NCI-H1436 treated with DMSO at 0.1 percent for 48 hours (cell line): ENCODE measurements at regions not wholly inside any gene's neighbourhood (a gene's known extent, or its start where the extent isn't known, plus 50 kb on each side); places are given as distances from the start of the nearest gene placed in this dataset.
"Not testable (repeated sequence)": the region's sequence is repeated elsewhere in the genome, so short reads cannot be mapped to it uniquely, and the experiment has no call there.

Experiments
- DNase-seq: peaks from one replicate; lab custom pipeline; 2025; lab: John Stamatoyannopoulos, UW

- DNase-seq: no peak
Measured at GRCh38 chr6:134784336-134784735, 165.6 kb downstream of the ALDH8A1 start.

GRCh38 chr6:134778431-134778830 lies 171.5 kb downstream of the ALDH8A1 start:
- DNase-seq: no peak

- no peak for DNase-seq
Measured at GRCh38 chr6:134774201-134774638, 175.7 kb downstream of the ALDH8A1 start.

GRCh38 chr6:134772671-134773360 lies 177.1 kb downstream of the ALDH8A1 start:
- DNase-seq: no peak

- no peak for DNase-seq
Measured at GRCh38 chr6:134768931-134769330, 181.0 kb downstream of the ALDH8A1 start.

GRCh38 chr6:134766497-134766896 lies 183.4 kb downstream of the ALDH8A1 start:
- DNase-seq: no peak

GRCh38 chr6:134764741-134765140 lies 185.2 kb downstream of the ALDH8A1 start:
- no peak for DNase-seq

GRCh38 chr6:134763575-134763974 lies 186.3 kb downstream of the ALDH8A1 start:
- DNase-seq: not testable (repeated sequence)

- no peak for DNase-seq
Measured at GRCh38 chr6:134758621-134759020, 191.3 kb downstream of the ALDH8A1 start.

GRCh38 chr6:134757911-134758361 lies 192.0 kb downstream of the ALDH8A1 start:
- DNase-seq: no peak

- no peak for DNase-seq
Measured at GRCh38 chr6:134756374-134757025, 193.4 kb downstream of the ALDH8A1 start.

- DNase-seq: no peak
Measured at GRCh38 chr6:134754013-134754690, 195.7 kb downstream of the ALDH8A1 start.

GRCh38 chr6:134753001-134753400 lies 196.9 kb downstream of the ALDH8A1 start:
- DNase-seq: no peak

GRCh38 chr6:134752445-134752844 lies 197.5 kb downstream of the ALDH8A1 start:
- DNase-seq: no peak

- no peak for DNase-seq
Measured at GRCh38 chr6:134750669-134751068, 199.2 kb downstream of the ALDH8A1 start.

- no peak for DNase-seq
Measured at GRCh38 chr6:134748484-134748883, 201.4 kb downstream of the ALDH8A1 start.

GRCh38 chr6:134747197-134747596 lies 202.7 kb downstream of the ALDH8A1 start:
- not testable (repeated sequence) for DNase-seq

GRCh38 chr6:134746140-134746539 lies 203.8 kb downstream of the ALDH8A1 start:
- no peak for DNase-seq

GRCh38 chr6:134745192-134745591 lies 204.7 kb downstream of the ALDH8A1 start:
- DNase-seq: not testable (repeated sequence)

GRCh38 chr6:134744301-134744700 lies 205.6 kb downstream of the ALDH8A1 start:
- DNase-seq: no peak

GRCh38 chr6:134741200-134741536 lies 208.7 kb downstream of the ALDH8A1 start:
- no peak for DNase-seq

GRCh38 chr6:134740473-134741199 lies 209.3 kb downstream of the ALDH8A1 start:
- DNase-seq: no peak

- DNase-seq: no peak
Measured at GRCh38 chr6:134740027-134740373, 209.9 kb downstream of the ALDH8A1 start.
